ENCODE measurements at regions not wholly inside any gene's neighbourhood (a gene's known extent, or its start where the extent isn't known, plus 50 kb on each side); places are given as distances from the start of the nearest gene placed in this dataset.

- FAIRE-seq: no peak
- no peak overlapping the region for H3K27ac ChIP-seq (ENCODE audit: low read depth in 2 of 2, low read length in 2 of 2)
These were observed 156.0 kb downstream of the EDEM1 start for GRCh38 chr3:5343459-5343858.

GRCh38 chr3:5344707-5345106 is 157.2 kb downstream of the EDEM1 start:
- DNase-seq (no peak), FAIRE-seq (no peak)
- no peaks in the 10 kb centered on the region for H3K36me3 ChIP-seq (ENCODE audit: control insufficient read depth in 2 of 3, insufficient read depth in 3 of 3, low read length in 3 of 3)

More at GRCh38 chr3:5343459-5343858, 156.0 kb downstream of the EDEM1 start:
- H3K4me3 ChIP-seq (ENCODE audit: low read length in 3 of 3): no peak overlapping the region
- no peak overlapping the region for H3K9ac ChIP-seq (ENCODE audit: low read length in 3 of 3)
- no peaks in the 10 kb centered on the region for H3K9me3 ChIP-seq (ENCODE audit: control insufficient read depth in 2 of 3, insufficient read depth in 1 of 3, low read length in 3 of 3)
- no peaks in the 10 kb centered on the region for H3K27me3 ChIP-seq (ENCODE audit: control insufficient read depth, insufficient read depth, low read length)
- H3K36me3 ChIP-seq (ENCODE audit: control insufficient read depth in 2 of 3, insufficient read depth in 3 of 3, low read length in 3 of 3): no peaks in the 10 kb centered on the region
- no peak for DNase-seq
- no peaks in the 10 kb centered on the region for H3K4me1 ChIP-seq (ENCODE audit: control insufficient read depth in 2 of 3, insufficient read depth in 2 of 3, low read depth in 1 of 3, low read length in 3 of 3)
- TF ChIP-seq CTCF (IDR thresholded peaks at IDR 0.05; ENCODE audit: borderline replicate concordance, extremely low read depth, insufficient read depth): no peak
- intact Hi-C loops (cut with DNase I): no loop called here

GRCh38 chr3:5347486-5347885 is 160.0 kb downstream of the EDEM1 start:
- H3K4me3 ChIP-seq (ENCODE audit: low read length in 3 of 3): no peak overlapping the region
- TF ChIP-seq CTCF (IDR thresholded peaks at IDR 0.05; ENCODE audit: borderline replicate concordance, extremely low read depth, insufficient read depth): no peak

More at GRCh38 chr3:5344707-5345106, 157.2 kb downstream of the EDEM1 start:
- no peaks in the 10 kb centered on the region for H3K9me3 ChIP-seq (ENCODE audit: control insufficient read depth in 2 of 3, insufficient read depth in 1 of 3, low read length in 3 of 3)
- no peaks in the 10 kb centered on the region for H3K4me1 ChIP-seq (ENCODE audit: control insufficient read depth in 2 of 3, insufficient read depth in 2 of 3, low read depth in 1 of 3, low read length in 3 of 3)
- intact Hi-C loops (cut with DNase I): no loop called here
- no peak overlapping the region for H3K27ac ChIP-seq (ENCODE audit: low read depth in 2 of 2, low read length in 2 of 2)
- TF ChIP-seq CTCF (IDR thresholded peaks at IDR 0.05; ENCODE audit: borderline replicate concordance, extremely low read depth, insufficient read depth): no peak
- H3K4me3 ChIP-seq (ENCODE audit: low read length in 3 of 3): no peak overlapping the region
- H3K9ac ChIP-seq (ENCODE audit: low read length in 3 of 3): no peak overlapping the region
- H3K27me3 ChIP-seq (ENCODE audit: control insufficient read depth, insufficient read depth, low read length): no peaks in the 10 kb centered on the region

GRCh38 chr3:5348229-5348902 is 160.9 kb downstream of the EDEM1 start:
- no peak for DNase-seq
- no peaks in the 10 kb centered on the region for H3K27me3 ChIP-seq (ENCODE audit: control insufficient read depth, insufficient read depth, low read length)
- no peak overlapping the region for H3K9ac ChIP-seq (ENCODE audit: low read length in 3 of 3)
- H3K4me3 ChIP-seq (ENCODE audit: low read length in 3 of 3): no peak overlapping the region
- H3K4me1 ChIP-seq (ENCODE audit: control insufficient read depth in 2 of 3, insufficient read depth in 2 of 3, low read depth in 1 of 3, low read length in 3 of 3): no peaks in the 10 kb centered on the region
- FAIRE-seq: no peak
- no peaks in the 10 kb centered on the region for H3K36me3 ChIP-seq (ENCODE audit: control insufficient read depth in 2 of 3, insufficient read depth in 3 of 3, low read length in 3 of 3)
- no peak overlapping the region for H3K27ac ChIP-seq (ENCODE audit: low read depth in 2 of 2, low read length in 2 of 2)
- no peak for TF ChIP-seq CTCF (IDR thresholded peaks at IDR 0.05; ENCODE audit: borderline replicate concordance, extremely low read depth, insufficient read depth)
- intact Hi-C loops (cut with DNase I): no loop called here
- no peaks in the 10 kb centered on the region for H3K9me3 ChIP-seq (ENCODE audit: control insufficient read depth in 2 of 3, insufficient read depth in 1 of 3, low read length in 3 of 3)

More at GRCh38 chr3:5347486-5347885, 160.0 kb downstream of the EDEM1 start:
- Histone ChIP-seq H3K27ac (ENCODE audit: low read depth in 2 of 2, low read length in 2 of 2) (no peak overlapping the region), H3K4me1 (ENCODE audit: control insufficient read depth in 2 of 3, insufficient read depth in 2 of 3, low read depth in 1 of 3, low read length in 3 of 3) (no peaks in the 10 kb centered on the region), H3K9me3 (ENCODE audit: control insufficient read depth in 2 of 3, insufficient read depth in 1 of 3, low read length in 3 of 3) (no peaks in the 10 kb centered on the region), H3K27me3 (ENCODE audit: control insufficient read depth, insufficient read depth, low read length) (no peaks in the 10 kb centered on the region), H3K36me3 (ENCODE audit: control insufficient read depth in 2 of 3, insufficient read depth in 3 of 3, low read length in 3 of 3) (no peaks in the 10 kb centered on the region), H3K9ac (ENCODE audit: low read length in 3 of 3) (no peak overlapping the region)
- FAIRE-seq: no peak
- intact Hi-C loops (cut with DNase I): no loop called here
- DNase-seq: no peak

Data from kidney (tissue), 13 donors.